ENCODE measurements at regions not wholly inside any gene's neighbourhood (a gene's known extent, or its start where the extent isn't known, plus 50 kb on each side); places are given as distances from the start of the nearest gene placed in this dataset.

GRCh38 chr2:3126911-3127621, 250.6 kb downstream of the EIPR1 start:
- H3K4me3 ChIP-seq (ENCODE audit: low read depth, low read length) = no peak overlapping the region
- no peak for TF ChIP-seq CTCF (IDR thresholded peaks at IDR 0.05; ENCODE audit: low read depth, low read length, missing control alignments)
- in situ Hi-C loops (cut with HindIII; ENCODE audit: low sequenced_read_pairs) = no loop called here
- DNase-seq (ENCODE audit: low read depth) = no peak

- no peak overlapping the region for H3K4me3 ChIP-seq (ENCODE audit: low read depth, low read length)
- no peak for TF ChIP-seq CTCF (IDR thresholded peaks at IDR 0.05; ENCODE audit: low read depth, low read length, missing control alignments)
- DNase-seq (ENCODE audit: low read depth) = no peak
- in situ Hi-C loops (cut with HindIII; ENCODE audit: low sequenced_read_pairs) = no loop called here
Observed at GRCh38 chr2:3126171-3126910, 251.3 kb downstream of the EIPR1 start.

GRCh38 chr2:3125761-3126130, 251.9 kb downstream of the EIPR1 start:
- no peak for DNase-seq (ENCODE audit: low read depth)
- in situ Hi-C loops (cut with HindIII; ENCODE audit: low sequenced_read_pairs) = no loop called here
- no peak for TF ChIP-seq CTCF (IDR thresholded peaks at IDR 0.05; ENCODE audit: low read depth, low read length, missing control alignments)
- no peak overlapping the region for H3K4me3 ChIP-seq (ENCODE audit: low read depth, low read length)

- DNase-seq (ENCODE audit: low read depth) = no peak
- no peak overlapping the region for H3K4me3 ChIP-seq (ENCODE audit: low read depth, low read length)
- in situ Hi-C loops (cut with HindIII; ENCODE audit: low sequenced_read_pairs) = no loop called here
- no peak for TF ChIP-seq CTCF (IDR thresholded peaks at IDR 0.05; ENCODE audit: low read depth, low read length, missing control alignments)
Observed at GRCh38 chr2:3125001-3125760, 252.4 kb downstream of the EIPR1 start.

GRCh38 chr2:3122525-3122924, 255.1 kb downstream of the EIPR1 start:
- in situ Hi-C loops (cut with HindIII; ENCODE audit: low sequenced_read_pairs) = no loop called here
- DNase-seq (ENCODE audit: low read depth) = no peak
- H3K4me3 ChIP-seq (ENCODE audit: low read depth, low read length) = no peak overlapping the region
- no peak for TF ChIP-seq CTCF (IDR thresholded peaks at IDR 0.05; ENCODE audit: low read depth, low read length, missing control alignments)

- no peak for TF ChIP-seq CTCF (IDR thresholded peaks at IDR 0.05; ENCODE audit: low read depth, low read length, missing control alignments)
- in situ Hi-C loops (cut with HindIII; ENCODE audit: low sequenced_read_pairs) = no loop called here
Observed at GRCh38 chr2:3121601-3122000, 256.0 kb downstream of the EIPR1 start.

More at GRCh38 chr2:3121601-3122000, 256.0 kb downstream of the EIPR1 start:
- H3K4me3 ChIP-seq (ENCODE audit: low read depth, low read length) = no peak overlapping the region
- DNase-seq (ENCODE audit: low read depth) = no peak

All from astrocyte of the cerebellum (primary cell).